Astrocyte (in vitro differentiated cells and primary cell): ENCODE measurements at regions not wholly inside any gene's neighbourhood (a gene's known extent, or its start where the extent isn't known, plus 50 kb on each side); places are given as distances from the start of the nearest gene placed in this dataset.

Source experiments
- DNase-seq: peaks from one replicate; pipeline ENCODE4 v3.0.0-alpha.2; 2010; ENCODE audit warnings: low read depth
- FAIRE-seq: peaks from 2 replicates; lab custom pipeline; 2011; peaks lifted over from hg19 to GRCh38; lab: Jason Lieb, UNC
- H2AFZ ChIP-seq: 2 replicates; pipeline ENCODE4 v1.6.0; 2012; ENCODE audit warnings: low read depth, low read length, inconsistent platforms
- H3K27ac ChIP-seq: 2 replicates; pipeline ENCODE4 v1.5.1; 2011; ENCODE audit warnings: low read depth, low read length, inconsistent platforms
- H3K27me3 ChIP-seq: 2 replicates; pipeline ENCODE4 v1.6.0; 2011; ENCODE audit warnings: low read length, inconsistent platforms; ENCODE audit not compliant: insufficient read depth
- H3K36me3 ChIP-seq: 2 replicates; pipeline ENCODE4 v1.5.1; 2011; ENCODE audit warnings: low read length, inconsistent platforms; ENCODE audit not compliant: insufficient read depth
- H3K4me1 ChIP-seq: 2 replicates; pipeline ENCODE4 v1.5.1; 2011; ENCODE audit warnings: low read length, inconsistent platforms; ENCODE audit not compliant: insufficient read depth
- H3K4me2 ChIP-seq: 2 replicates; pipeline ENCODE4 v1.6.0; 2012; ENCODE audit warnings: low read length, inconsistent platforms
- H3K4me3 ChIP-seq: 2 replicates; pipeline ENCODE4 v1.5.1; 2011; ENCODE audit warnings: low read depth, mild to moderate bottlenecking, low read length, inconsistent platforms; ENCODE audit not compliant: insufficient read depth
- H3K79me2 ChIP-seq: 2 replicates; pipeline ENCODE4 v1.6.0; 2012; ENCODE audit warnings: mild to moderate bottlenecking, low read length, inconsistent platforms; ENCODE audit not compliant: insufficient read depth
- H3K9ac ChIP-seq: 2 replicates; pipeline ENCODE4 v1.6.0; 2012; ENCODE audit warnings: mild to moderate bottlenecking, low read length, inconsistent platforms
- H3K9me3 ChIP-seq: 2 replicates; pipeline ENCODE4 v1.5.1; 2012; ENCODE audit warnings: low read depth, mild to moderate bottlenecking, low read length, inconsistent platforms; ENCODE audit not compliant: insufficient read depth
- H4K20me1 ChIP-seq: 2 replicates; pipeline ENCODE4 v1.6.0; 2012; ENCODE audit warnings: low read length, inconsistent platforms; ENCODE audit not compliant: insufficient read depth
- H3K27ac Mint-ChIP-seq: one replicate; pipeline ENCODE4 v1.8.0; 2021; ENCODE audit warnings: mild to moderate bottlenecking, mixed read lengths; ENCODE audit not compliant: unreplicated experiment
- H3K27me3 Mint-ChIP-seq: one replicate; pipeline ENCODE4 v1.8.0; 2021; ENCODE audit warnings: low read depth, mixed read lengths; ENCODE audit not compliant: unreplicated experiment
- H3K36me3 Mint-ChIP-seq: one replicate; pipeline ENCODE4 v1.8.0; 2021; ENCODE audit warnings: low read depth, mixed read lengths; ENCODE audit not compliant: unreplicated experiment
- H3K4me1 Mint-ChIP-seq: one replicate; pipeline ENCODE4 v1.8.0; 2021; ENCODE audit warnings: low read depth, mixed read lengths; ENCODE audit not compliant: unreplicated experiment
- H3K4me3 Mint-ChIP-seq: one replicate; pipeline ENCODE4 v1.8.0; 2021; ENCODE audit warnings: mild to moderate bottlenecking, moderate library complexity, mixed read lengths; ENCODE audit not compliant: unreplicated experiment
- H3K9me3 Mint-ChIP-seq: one replicate; pipeline ENCODE4 v1.8.0; 2021; ENCODE audit warnings: mild to moderate bottlenecking, mixed read lengths; ENCODE audit not compliant: unreplicated experiment
- EZH2 ChIP-seq: IDR thresholded peaks from 2 replicates; pipeline ENCODE4 v1.6.1; 2012; ENCODE audit warnings: mild to moderate bottlenecking, low read length, inconsistent platforms; ENCODE audit not compliant: insufficient read depth
- TF ChIP-seq, protein P1 (sequence below): IDR thresholded peaks from 2 replicates; pipeline ENCODE4 v1.5.1; 2011; ENCODE audit warnings: low read depth, mild to moderate bottlenecking, inconsistent platforms, low read length, moderate library complexity; ENCODE audit not compliant: insufficient read depth

DNA sequence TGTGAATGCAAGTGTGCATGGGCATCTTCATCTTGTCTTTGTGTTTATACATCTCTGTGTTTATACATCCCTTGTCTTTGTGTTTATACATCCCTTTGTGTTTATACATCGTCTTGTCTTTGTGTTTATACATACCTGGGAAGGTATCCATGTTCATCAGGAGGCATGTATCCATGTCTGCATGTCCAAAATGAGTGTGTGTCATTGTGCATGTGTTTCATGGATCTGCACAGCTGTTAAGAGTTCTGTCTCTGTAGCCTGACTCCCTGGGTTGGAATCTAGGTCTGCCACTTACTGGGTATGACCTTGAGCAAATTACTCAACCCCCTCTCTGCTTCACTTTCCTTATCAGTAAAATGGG, 50.1 kb upstream of the SIRPA start:
- Histone ChIP-seq H3K27ac (no peak overlapping the region), H4K20me1 (no peaks in the 10 kb centered on the region), H3K79me2 (no peaks in the 10 kb centered on the region), H3K4me3 (no peak overlapping the region), H3K36me3 (no peaks in the 10 kb centered on the region), H2AFZ (no peak overlapping the region), H3K9ac (no peak overlapping the region), H3K4me1 (peaks cover 6% of the 10 kb centered on the region), H3K27me3 (no peaks in the 10 kb centered on the region), H3K4me2 (no peak overlapping the region), H3K9me3 (no peaks in the 10 kb centered on the region)
- FAIRE-seq (no peak), DNase-seq (no peak)
- no peak overlapping the region for H3K27ac Mint-ChIP-seq
- no peaks in the 10 kb centered on the region for H3K36me3 Mint-ChIP-seq
- peaks cover 6% of the 10 kb centered on the region for H3K9me3 Mint-ChIP-seq
- TF ChIP-seq, protein P1, sequence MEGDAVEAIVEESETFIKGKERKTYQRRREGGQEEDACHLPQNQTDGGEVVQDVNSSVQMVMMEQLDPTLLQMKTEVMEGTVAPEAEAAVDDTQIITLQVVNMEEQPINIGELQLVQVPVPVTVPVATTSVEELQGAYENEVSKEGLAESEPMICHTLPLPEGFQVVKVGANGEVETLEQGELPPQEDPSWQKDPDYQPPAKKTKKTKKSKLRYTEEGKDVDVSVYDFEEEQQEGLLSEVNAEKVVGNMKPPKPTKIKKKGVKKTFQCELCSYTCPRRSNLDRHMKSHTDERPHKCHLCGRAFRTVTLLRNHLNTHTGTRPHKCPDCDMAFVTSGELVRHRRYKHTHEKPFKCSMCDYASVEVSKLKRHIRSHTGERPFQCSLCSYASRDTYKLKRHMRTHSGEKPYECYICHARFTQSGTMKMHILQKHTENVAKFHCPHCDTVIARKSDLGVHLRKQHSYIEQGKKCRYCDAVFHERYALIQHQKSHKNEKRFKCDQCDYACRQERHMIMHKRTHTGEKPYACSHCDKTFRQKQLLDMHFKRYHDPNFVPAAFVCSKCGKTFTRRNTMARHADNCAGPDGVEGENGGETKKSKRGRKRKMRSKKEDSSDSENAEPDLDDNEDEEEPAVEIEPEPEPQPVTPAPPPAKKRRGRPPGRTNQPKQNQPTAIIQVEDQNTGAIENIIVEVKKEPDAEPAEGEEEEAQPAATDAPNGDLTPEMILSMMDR: no peak
- no peak for TF ChIP-seq EZH2
- H3K4me1 Mint-ChIP-seq: peaks cover 5% of the 10 kb centered on the region
- H3K27me3 Mint-ChIP-seq: peaks cover 4% of the 10 kb centered on the region
- no peak overlapping the region for H3K4me3 Mint-ChIP-seq

DNA sequence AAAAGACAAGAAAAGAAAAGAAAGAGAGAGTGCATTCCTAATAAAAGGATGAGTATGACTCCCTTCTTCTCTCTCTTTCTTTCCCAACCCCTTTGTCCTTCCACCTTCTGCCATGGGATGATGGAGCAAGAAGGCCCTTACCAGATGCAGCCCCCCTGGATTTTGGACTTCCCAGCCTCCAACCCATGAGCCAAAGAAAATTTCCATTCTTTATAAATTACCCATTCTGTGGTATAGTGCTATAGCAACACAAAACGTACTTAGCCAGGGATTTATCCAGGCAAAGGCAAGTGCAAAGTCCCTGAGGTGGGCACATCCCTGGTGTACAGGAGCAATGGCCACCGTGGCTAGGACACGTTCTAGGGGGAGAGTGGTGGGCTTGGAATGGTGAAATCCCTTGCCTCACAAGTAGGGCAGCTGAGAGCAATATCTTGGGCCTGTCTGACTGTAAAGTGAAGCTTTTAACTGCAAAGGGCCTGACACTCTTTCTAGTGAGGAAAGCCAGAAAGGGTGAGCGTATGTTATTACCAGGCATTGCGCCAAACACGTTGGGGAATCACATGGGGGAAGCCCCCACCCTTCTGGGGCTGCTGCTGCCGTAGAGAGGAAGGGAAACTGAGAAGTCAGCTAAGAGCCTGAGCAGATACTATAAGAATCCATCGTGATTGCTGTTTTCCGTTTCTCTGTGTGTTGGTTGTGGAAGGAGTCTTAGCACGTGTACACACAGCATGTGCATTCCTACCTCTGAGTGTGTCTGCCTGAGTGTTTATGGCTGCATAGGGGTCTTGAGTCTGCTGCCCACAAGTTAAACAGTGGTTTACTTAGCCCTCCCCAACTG, 50.7 kb upstream of the SIRPA start:
- Mint-ChIP-seq H3K4me3 (no peak overlapping the region), H3K36me3 (no peaks in the 10 kb centered on the region), H3K27ac (no peak overlapping the region), H3K27me3 (peaks cover 4% of the 10 kb centered on the region), H3K4me1 (peaks cover 5% of the 10 kb centered on the region), H3K9me3 (peaks cover 6% of the 10 kb centered on the region)
- H3K79me2 ChIP-seq: no peaks in the 10 kb centered on the region
- DNase-seq (peak; percentile 43), FAIRE-seq (no peak)
- no peaks in the 10 kb centered on the region for H4K20me1 ChIP-seq
- H3K27ac ChIP-seq: no peak overlapping the region
- H3K9ac ChIP-seq: no peak overlapping the region
- no peak overlapping the region for H2AFZ ChIP-seq
- no peaks in the 10 kb centered on the region for H3K36me3 ChIP-seq
- TF ChIP-seq, protein P1: no peak
- TF ChIP-seq EZH2: no peak
- no peak overlapping the region for H3K4me3 ChIP-seq
- no peak overlapping the region for H3K4me2 ChIP-seq
- no peaks in the 10 kb centered on the region for H3K9me3 ChIP-seq
- H3K4me1 ChIP-seq: peaks cover 6% of the 10 kb centered on the region
- H3K27me3 ChIP-seq: no peaks in the 10 kb centered on the region

DNA sequence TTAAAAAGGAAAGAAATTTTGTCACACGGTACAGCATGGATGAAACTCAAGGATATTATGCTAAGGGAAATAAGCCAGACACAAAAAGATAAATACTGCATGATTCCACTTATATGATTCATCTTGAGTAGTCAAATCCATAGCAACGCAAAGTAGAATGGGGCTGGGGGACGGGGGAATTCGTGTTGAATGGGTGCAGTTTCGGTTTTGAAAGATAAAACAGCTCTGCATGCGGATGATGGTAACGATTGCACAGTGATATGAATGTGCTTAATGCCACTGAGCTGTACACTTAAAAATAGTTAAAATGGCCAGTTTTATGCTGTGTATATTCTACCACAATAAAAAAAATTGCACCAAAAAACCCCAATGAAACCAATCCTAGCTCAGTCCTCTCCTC, 52.9 kb upstream of the SIRPA start:
- H3K9me3 ChIP-seq: no peaks in the 10 kb centered on the region
- no peaks in the 10 kb centered on the region for H4K20me1 ChIP-seq
- H3K4me3 ChIP-seq: no peak overlapping the region
- FAIRE-seq: no peak
- H3K27ac ChIP-seq: no peak overlapping the region
- H3K4me3 Mint-ChIP-seq: no peak overlapping the region
- no peak for DNase-seq
- no peaks in the 10 kb centered on the region for H3K27me3 ChIP-seq
- peaks cover 1% of the 10 kb centered on the region for H3K27me3 Mint-ChIP-seq
- no peaks in the 10 kb centered on the region for H3K79me2 ChIP-seq
- peaks cover 5% of the 10 kb centered on the region for H3K4me1 Mint-ChIP-seq
- TF ChIP-seq, protein P1: no peak
- TF ChIP-seq EZH2: no peak
- H3K36me3 Mint-ChIP-seq: no peaks in the 10 kb centered on the region
- no peak overlapping the region for H3K27ac Mint-ChIP-seq
- no peaks in the 10 kb centered on the region for H3K36me3 ChIP-seq
- no peak overlapping the region for H2AFZ ChIP-seq
- H3K4me2 ChIP-seq: no peak overlapping the region
- H3K9me3 Mint-ChIP-seq: peaks cover 3% of the 10 kb centered on the region
- H3K4me1 ChIP-seq: peaks cover 6% of the 10 kb centered on the region
- H3K9ac ChIP-seq: no peak overlapping the region
